Glutamatergic neuron (in vitro differentiated cells): ENCODE measurements at regions not wholly inside any gene's neighbourhood (a gene's known extent, or its start where the extent isn't known, plus 50 kb on each side); places are given as distances from the start of the nearest gene placed in this dataset.

Experiments
- DNase-seq: peaks from one replicate; pipeline ENCODE4 v3.0.0; 2022
- H3K27ac Mint-ChIP-seq: one replicate; pipeline ENCODE4 v1.8.0; 2020; ENCODE audit warnings: mild to moderate bottlenecking, mixed read lengths, inconsistent platforms; ENCODE audit not compliant: unreplicated experiment
- H3K27me3 Mint-ChIP-seq: one replicate; pipeline ENCODE4 v1.8.0; 2020; ENCODE audit warnings: mild to moderate bottlenecking, moderate library complexity, mixed read lengths, inconsistent platforms; ENCODE audit not compliant: unreplicated experiment
- H3K36me3 Mint-ChIP-seq: one replicate; pipeline ENCODE4 v1.8.0; 2020; ENCODE audit warnings: mild to moderate bottlenecking, mixed read lengths, inconsistent platforms; ENCODE audit not compliant: unreplicated experiment
- H3K4me1 Mint-ChIP-seq: one replicate; pipeline ENCODE4 v1.8.0; 2020; ENCODE audit warnings: mild to moderate bottlenecking, low read depth, mixed read lengths, inconsistent platforms; ENCODE audit not compliant: unreplicated experiment
- H3K4me3 Mint-ChIP-seq: one replicate; pipeline ENCODE4 v1.8.0; 2020; ENCODE audit warnings: mild to moderate bottlenecking, mixed read lengths, inconsistent platforms; ENCODE audit not compliant: unreplicated experiment
- H3K9me3 Mint-ChIP-seq: one replicate; pipeline ENCODE4 v1.8.0; 2020; ENCODE audit warnings: mild to moderate bottlenecking, moderate library complexity, mixed read lengths, inconsistent platforms; ENCODE audit not compliant: unreplicated experiment
- TF ChIP-seq, protein P1 (sequence below): fragments of 200-600 bp; sonication (generic); IDR thresholded peaks from one replicate; pipeline ENCODE4 v1.5.0; 2021; ENCODE audit not compliant: partially characterized antibody, unreplicated experiment

DNA sequence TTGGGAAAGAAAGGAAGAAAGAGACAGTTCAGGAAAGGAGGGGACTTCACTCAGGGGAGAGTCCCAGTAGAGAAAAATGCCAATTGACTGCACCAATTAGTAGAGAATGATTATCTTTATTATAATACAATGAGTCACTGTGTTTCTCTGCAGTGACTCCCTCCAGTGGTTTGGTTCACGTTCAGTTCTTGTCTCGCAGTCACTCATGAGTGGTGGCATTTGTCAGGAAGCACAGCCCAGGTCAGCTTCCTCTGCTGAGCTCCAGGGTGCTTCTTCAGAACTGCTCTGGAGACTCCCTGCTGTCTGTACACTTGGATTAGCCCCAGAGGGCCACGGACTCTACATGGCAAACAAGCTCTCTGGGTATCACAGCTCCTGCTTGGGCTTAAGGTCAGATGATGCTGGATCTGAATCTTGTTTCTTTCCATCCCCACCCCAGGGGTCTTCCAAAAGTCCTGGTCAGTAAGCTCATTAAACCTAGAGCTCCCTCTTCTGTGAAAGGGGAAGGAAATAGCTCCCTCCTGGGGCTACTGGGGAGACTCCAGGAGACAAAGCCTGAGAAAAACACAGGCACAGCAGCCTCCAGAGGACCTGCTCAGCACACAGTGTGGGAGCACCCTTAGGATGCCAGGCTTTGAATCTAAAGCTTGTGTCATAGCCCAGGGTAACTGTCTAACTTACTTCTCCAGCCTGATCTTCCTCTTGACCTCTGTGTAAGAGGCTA is 619.0 kb downstream of the AJAP1 start:
- H3K27me3 Mint-ChIP-seq = peaks cover 2% of the 10 kb centered on the region
- H3K9me3 Mint-ChIP-seq = peaks cover 8% of the 10 kb centered on the region
- no peaks in the 10 kb centered on the region for H3K4me1 Mint-ChIP-seq
- H3K4me3 Mint-ChIP-seq = no peak overlapping the region
- TF ChIP-seq, protein P1, sequence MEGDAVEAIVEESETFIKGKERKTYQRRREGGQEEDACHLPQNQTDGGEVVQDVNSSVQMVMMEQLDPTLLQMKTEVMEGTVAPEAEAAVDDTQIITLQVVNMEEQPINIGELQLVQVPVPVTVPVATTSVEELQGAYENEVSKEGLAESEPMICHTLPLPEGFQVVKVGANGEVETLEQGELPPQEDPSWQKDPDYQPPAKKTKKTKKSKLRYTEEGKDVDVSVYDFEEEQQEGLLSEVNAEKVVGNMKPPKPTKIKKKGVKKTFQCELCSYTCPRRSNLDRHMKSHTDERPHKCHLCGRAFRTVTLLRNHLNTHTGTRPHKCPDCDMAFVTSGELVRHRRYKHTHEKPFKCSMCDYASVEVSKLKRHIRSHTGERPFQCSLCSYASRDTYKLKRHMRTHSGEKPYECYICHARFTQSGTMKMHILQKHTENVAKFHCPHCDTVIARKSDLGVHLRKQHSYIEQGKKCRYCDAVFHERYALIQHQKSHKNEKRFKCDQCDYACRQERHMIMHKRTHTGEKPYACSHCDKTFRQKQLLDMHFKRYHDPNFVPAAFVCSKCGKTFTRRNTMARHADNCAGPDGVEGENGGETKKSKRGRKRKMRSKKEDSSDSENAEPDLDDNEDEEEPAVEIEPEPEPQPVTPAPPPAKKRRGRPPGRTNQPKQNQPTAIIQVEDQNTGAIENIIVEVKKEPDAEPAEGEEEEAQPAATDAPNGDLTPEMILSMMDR = no peak
- no peak for DNase-seq
- no peak overlapping the region for H3K27ac Mint-ChIP-seq
- peaks cover 1% of the 10 kb centered on the region for H3K36me3 Mint-ChIP-seq

GRCh38 chr1:5272325-5272724 is 617.9 kb downstream of the AJAP1 start:
- Mint-ChIP-seq H3K4me3 (no peak overlapping the region), H3K27ac (no peak overlapping the region), H3K36me3 (no peaks in the 10 kb centered on the region), H3K27me3 (peaks cover 2% of the 10 kb centered on the region), H3K9me3 (peaks cover 8% of the 10 kb centered on the region), H3K4me1 (no peaks in the 10 kb centered on the region)
- TF ChIP-seq, protein P1 = no peak
- DNase-seq = no peak

GRCh38 chr1:5271264-5271663 is 616.9 kb downstream of the AJAP1 start:
- TF ChIP-seq, protein P1 = no peak
- DNase-seq = no peak
- Mint-ChIP-seq H3K4me1 (no peaks in the 10 kb centered on the region), H3K27ac (no peak overlapping the region), H3K36me3 (no peaks in the 10 kb centered on the region), H3K27me3 (peaks cover 2% of the 10 kb centered on the region), H3K4me3 (no peak overlapping the region), H3K9me3 (peaks cover 7% of the 10 kb centered on the region)

GRCh38 chr1:5269901-5270300 is 615.5 kb downstream of the AJAP1 start:
- Mint-ChIP-seq H3K27ac (no peak overlapping the region), H3K4me1 (no peaks in the 10 kb centered on the region), H3K36me3 (no peaks in the 10 kb centered on the region), H3K9me3 (peaks cover 7% of the 10 kb centered on the region), H3K27me3 (peaks cover 5% of the 10 kb centered on the region), H3K4me3 (no peak overlapping the region)
- TF ChIP-seq, protein P1 = no peak
- no peak for DNase-seq

DNA sequence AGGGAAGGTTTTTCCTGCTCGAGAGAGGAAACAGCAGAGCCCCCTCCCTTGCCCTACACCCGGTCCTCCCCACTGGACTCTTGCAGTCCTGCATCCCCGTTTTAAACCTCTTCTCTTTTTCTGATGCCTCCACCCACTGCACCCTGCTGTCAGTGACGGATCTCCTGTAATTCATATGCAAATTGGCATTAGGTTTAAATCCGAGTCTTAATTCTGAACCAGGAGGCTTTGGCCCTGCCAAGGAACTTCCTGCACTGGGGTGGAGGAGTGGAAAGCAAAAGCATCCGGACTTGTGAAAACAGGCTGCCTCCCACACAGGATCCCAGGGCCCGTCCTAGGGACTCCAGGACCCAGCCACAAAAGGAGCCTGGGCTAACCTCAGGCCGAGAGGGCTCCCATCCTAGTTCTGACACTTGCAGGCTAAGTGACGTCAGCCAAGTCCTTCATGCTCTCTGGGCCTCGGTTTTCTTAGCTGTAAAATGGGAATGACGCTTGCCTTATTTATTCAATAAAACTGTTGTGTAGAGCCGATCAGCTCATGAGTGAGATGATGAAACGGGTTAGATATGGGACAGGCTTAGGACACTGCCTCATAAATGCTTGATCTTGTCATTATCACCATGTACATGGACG is 613.3 kb downstream of the AJAP1 start:
- Mint-ChIP-seq H3K27me3 (peaks cover 2% of the 10 kb centered on the region), H3K27ac (no peak overlapping the region), H3K36me3 (peaks cover 4% of the 10 kb centered on the region), H3K9me3 (peaks cover 9% of the 10 kb centered on the region), H3K4me1 (no peaks in the 10 kb centered on the region), H3K4me3 (no peak overlapping the region)
- TF ChIP-seq, protein P1 = no peak
- no peak for DNase-seq
